H1 (cell line): ENCODE measurements at regions not wholly inside any gene's neighbourhood (a gene's known extent, or its start where the extent isn't known, plus 50 kb on each side); places are given as distances from the start of the nearest gene placed in this dataset.

Source experiments
- CTCF ChIA-PET: fragments of 300-600 bp; sonication (Branson Sonifier 250); formaldehyde crosslinking; loops from one replicate; lab custom pipeline; 2021; ENCODE audit not compliant: partially characterized antibody; lab: Charles Lee
- POLR2A ChIA-PET: fragments of 300-600 bp; sonication (Branson Sonifier 250); formaldehyde crosslinking; loops from one replicate; lab custom pipeline; 2021; ENCODE audit warnings: inconsistent platforms; ENCODE audit not compliant: partially characterized antibody; lab: Charles Lee
- DNase-seq, 2 experiments: peaks; one replicate each; pipeline versions ENCODE4 v3.0.0 to v3.0.0-alpha.2; 2010 to 2022; ENCODE audit warnings: low spot score in 2 of 2, low read depth in 1 of 2, mixed read lengths in 1 of 2
- FAIRE-seq: peaks from 2 replicates; lab custom pipeline; 2011; peaks lifted over from hg19 to GRCh38; lab: Jason Lieb, UNC
- H2AFZ ChIP-seq: 2 replicates; pipeline ENCODE4 v1.8.1; 2012; ENCODE audit warnings: low read length, inconsistent platforms
- H2AK5ac ChIP-seq: 2 replicates; pipeline ENCODE4 v1.6.1; 2013; ENCODE audit warnings: low read depth, low read length
- H2BK120ac ChIP-seq: replicated peaks from 2 replicates; pipeline ENCODE3; 2013; ENCODE audit warnings: low read depth, low read length, inconsistent platforms
- H2BK12ac ChIP-seq: 2 replicates; pipeline ENCODE4 v1.6.1; 2013; ENCODE audit warnings: low read depth, low read length
- H2BK15ac ChIP-seq: 2 replicates; pipeline ENCODE4 v1.6.1; 2013; ENCODE audit warnings: low read length
- H2BK20ac ChIP-seq: 2 replicates; pipeline ENCODE4 v1.6.1; 2013; ENCODE audit warnings: low read length
- H2BK5ac ChIP-seq: 2 replicates; pipeline ENCODE4 v1.6.1; 2013; ENCODE audit warnings: low read depth, low read length
- H3K14ac ChIP-seq: 2 replicates; pipeline ENCODE4 v1.6.1; 2013; ENCODE audit warnings: inconsistent platforms; ENCODE audit not compliant: insufficient read length
- H3K18ac ChIP-seq: 2 replicates; pipeline ENCODE4 v1.6.1; 2013; ENCODE audit warnings: low read length; ENCODE audit errors: extremely low read depth
- H3K23ac ChIP-seq: 2 replicates; pipeline ENCODE4 v1.6.1; 2013; ENCODE audit warnings: inconsistent platforms; ENCODE audit not compliant: insufficient read length
- H3K23me2 ChIP-seq: 2 replicates; pipeline ENCODE4 v1.6.1; 2013; ENCODE audit warnings: low read depth, low read length
- H3K27ac ChIP-seq: 2 replicates; pipeline ENCODE4 v1.6.1; 2011; ENCODE audit warnings: low read depth, low read length, inconsistent platforms
- H3K27me3 ChIP-seq, 4 experiments: replicated peaks in 1 of 4; 1 replicate in 1 of 4; 2 replicates in 3 of 4; pipeline versions ENCODE4 v1.6.1 to v1.8.1; 2011 to 2013; ENCODE audit warnings: low read length in 3 of 4, mild to moderate bottlenecking in 3 of 4, inconsistent platforms in 2 of 4, mixed read lengths in 2 of 4, moderate library complexity in 1 of 4; ENCODE audit not compliant: control insufficient read depth in 3 of 4, insufficient read depth in 3 of 4; ENCODE audit errors: extremely low read depth in 1 of 4
- H3K36me3 ChIP-seq, 4 experiments: 2 replicates each; pipeline versions ENCODE4 v1.6.1 to v1.8.1; 2011 to 2013; ENCODE audit warnings: mild to moderate bottlenecking in 4 of 4, low read length in 3 of 4, moderate library complexity in 2 of 4, control low read depth in 1 of 4, inconsistent platforms in 1 of 4; ENCODE audit not compliant: insufficient read depth in 4 of 4, control insufficient read depth in 2 of 4
- H3K4ac ChIP-seq: replicated peaks from 2 replicates; pipeline ENCODE3; 2013; ENCODE audit warnings: low read length, low read depth, mixed read lengths, inconsistent platforms; ENCODE audit not compliant: insufficient read length
- H3K4me1 ChIP-seq, 4 experiments: replicated peaks in 1 of 4; 1 replicate in 1 of 4; 2 replicates in 3 of 4; pipeline versions ENCODE4 v1.6.1 to v1.8.1; 2011 to 2013; ENCODE audit warnings: low read length in 3 of 4, inconsistent platforms in 2 of 4, mixed read lengths in 1 of 4; ENCODE audit not compliant: insufficient read depth in 4 of 4, control insufficient read depth in 3 of 4
- H3K4me2 ChIP-seq, 2 experiments: 2 replicates each; pipeline versions ENCODE4 v1.6.1 to v1.8.1; 2011 to 2013; ENCODE audit warnings: low read depth in 2 of 2, low read length in 2 of 2, control low read depth in 1 of 2, inconsistent platforms in 1 of 2, mild to moderate bottlenecking in 1 of 2; ENCODE audit not compliant: insufficient read depth in 1 of 2
- H3K4me3 ChIP-seq, 4 experiments: fragments of 200-600, 300-600 bp in 1 of 4; sonication (generic), shearing (Covaris generic), sonication (Bioruptor Twin) in 1 of 4; 2 replicates each; pipeline versions ENCODE4 v1.5.1 to v1.8.1; 2011 to 2016; ENCODE audit warnings: low read length in 4 of 4, low read depth in 3 of 4, control low read depth in 2 of 4, inconsistent platforms in 2 of 4, mild to moderate bottlenecking in 2 of 4, mixed read lengths in 1 of 4, moderate library complexity in 1 of 4; ENCODE audit not compliant: insufficient read depth in 2 of 4; ENCODE audit errors: extremely low read depth in 1 of 4
- H3K56ac ChIP-seq: replicated peaks from 2 replicates; pipeline ENCODE3; 2013; ENCODE audit warnings: low read depth, mild to moderate bottlenecking, mixed read lengths, low read length, inconsistent platforms; ENCODE audit not compliant: insufficient read length
- H3K79me1 ChIP-seq: 2 replicates; pipeline ENCODE4 v1.6.1; 2013; ENCODE audit warnings: low read depth, low read length, control low read depth
- H3K79me2 ChIP-seq, 2 experiments: 2 replicates each; pipeline versions ENCODE4 v1.6.1 to v1.8.1; 2012 to 2013; ENCODE audit warnings: low read length in 2 of 2, mild to moderate bottlenecking in 2 of 2, inconsistent platforms in 1 of 2; ENCODE audit not compliant: insufficient read depth in 2 of 2, control insufficient read depth in 1 of 2
- H3K9ac ChIP-seq, 4 experiments: replicated peaks in 1 of 4; 1 replicate in 1 of 4; 2 replicates in 3 of 4; pipeline versions ENCODE4 v1.6.1 to v1.8.1; 2011 to 2013; ENCODE audit warnings: low read depth in 3 of 4, low read length in 3 of 4, control low read depth in 2 of 4, mild to moderate bottlenecking in 2 of 4, moderate library complexity in 2 of 4, inconsistent platforms in 1 of 4; ENCODE audit errors: extremely low read depth in 1 of 4
- H3K9me3 ChIP-seq, 2 experiments: 2 replicates each; pipeline versions ENCODE4 v1.6.1 to v1.8.1; 2012 to 2013; ENCODE audit warnings: mild to moderate bottlenecking in 2 of 2, moderate library complexity in 2 of 2, control low read depth in 1 of 2, inconsistent platforms in 1 of 2, low read depth in 1 of 2, low read length in 1 of 2, mixed read lengths in 1 of 2; ENCODE audit not compliant: insufficient read depth in 2 of 2
- H4K20me1 ChIP-seq, 2 experiments: replicated peaks in 1 of 2; 2 replicates each; pipeline versions ENCODE3 to v1.8.1; 2011 to 2013; ENCODE audit warnings: inconsistent platforms in 2 of 2, low read length in 2 of 2, mild to moderate bottlenecking in 1 of 2; ENCODE audit not compliant: insufficient read depth in 2 of 2, control insufficient read depth in 1 of 2
- H4K5ac ChIP-seq: 2 replicates; pipeline ENCODE4 v1.6.1; 2013; ENCODE audit warnings: low read length, low read depth, mixed read lengths, inconsistent platforms; ENCODE audit not compliant: insufficient read length
- H4K8ac ChIP-seq: 2 replicates; pipeline ENCODE4 v1.8.0; 2013; ENCODE audit warnings: mild to moderate bottlenecking, moderate library complexity, low read length, inconsistent platforms; ENCODE audit not compliant: insufficient read depth; ENCODE audit errors: extremely low read depth
- H4K91ac ChIP-seq: replicated peaks from 2 replicates; pipeline ENCODE3; 2013; ENCODE audit warnings: low read length, mixed read lengths, inconsistent platforms; ENCODE audit not compliant: insufficient read length
- CEBPB ChIP-seq: IDR thresholded peaks from 2 replicates; pipeline ENCODE4 v1.6.1; 2012; ENCODE audit warnings: low read depth, low read length
- CREB1 ChIP-seq: IDR thresholded peaks from 2 replicates; pipeline ENCODE4 v1.6.1; 2012; ENCODE audit warnings: inconsistent platforms
- E2F6 ChIP-seq: IDR thresholded peaks from 2 replicates; pipeline ENCODE4 v1.6.1; 2012; ENCODE audit warnings: inconsistent platforms
- EZH2 ChIP-seq: fragments of 200-600 bp; sonication (generic); IDR thresholded peaks from 2 replicates; pipeline ENCODE4 v1.7.1; 2012; ENCODE audit warnings: low read depth, mild to moderate bottlenecking, moderate library complexity, low read length, inconsistent platforms; ENCODE audit not compliant: severe bottlenecking
- KDM4A ChIP-seq: IDR thresholded peaks from one replicate; pipeline ENCODE4 v1.7.1; 2012; ENCODE audit warnings: low read depth, mild to moderate bottlenecking, moderate library complexity, low read length, inconsistent platforms; ENCODE audit not compliant: severe bottlenecking
- RXRA ChIP-seq: IDR thresholded peaks from 2 replicates; pipeline ENCODE4 v1.6.1; 2011; ENCODE audit warnings: low read depth, mild to moderate bottlenecking, low read length, moderate library complexity; ENCODE audit not compliant: insufficient read depth
- SIX5 ChIP-seq: IDR thresholded peaks from 2 replicates; pipeline ENCODE4 v1.6.1; 2011; ENCODE audit warnings: mild to moderate bottlenecking, low read depth, low read length
- TCF12 ChIP-seq: IDR thresholded peaks from 2 replicates; pipeline ENCODE4 v1.6.1; 2011; ENCODE audit warnings: low read depth, mild to moderate bottlenecking, low read length
- ZNF274 ChIP-seq: IDR thresholded peaks from 2 replicates; pipeline ENCODE4 v1.7.0; 2012; ENCODE audit warnings: low read length, borderline replicate concordance; ENCODE audit errors: extremely low read depth
- WGBS, 2 experiments: shearing (Covaris generic) in 1 of 2; methylation state at CpG; one replicate each; pipeline versions ENCODE4 v1.1.6 to v1.1.7; 2013 to 2015; ENCODE audit warnings: low lambda C conversion rate in 2 of 2, mixed read lengths in 2 of 2, inconsistent platforms in 1 of 2, low coverage in 1 of 2, missing lambda C conversion rate in 1 of 2; ENCODE audit not compliant: insufficient replicate concordance in 2 of 2, insufficient coverage in 1 of 2, insufficient read length in 1 of 2; ENCODE audit errors: extremely low coverage in 1 of 2, missing lambda C conversion rate in 1 of 2; 5-methylcytosine and 5-hydroxymethylcytosine counted together

- no peak overlapping the region for H4K8ac ChIP-seq
- H3K56ac ChIP-seq, result no peak overlapping the region
- 91% methylated on average over 3 of the region's 3 CpGs; no CpG with 5 or more reads in 1 of the 2 experiments for WGBS, 2 experiments
- H2BK15ac ChIP-seq, result no peak overlapping the region
- no peak overlapping the region for H2AFZ ChIP-seq
- H4K5ac ChIP-seq, result no peak overlapping the region
- no peak overlapping the region for H3K4ac ChIP-seq
- no peak overlapping the region for H3K27ac ChIP-seq
- H2BK12ac ChIP-seq, result no peak overlapping the region
- no peaks in the 10 kb centered on the region for H4K20me1 ChIP-seq
- ChIA-PET POLR2A (no interaction called here), CTCF (no interaction called here)
- no peaks in the 10 kb centered on the region for H3K36me3 ChIP-seq
- no peak overlapping the region for H3K4me2 ChIP-seq
- H3K4me1 ChIP-seq, result no peaks in the 10 kb centered on the region
- H3K79me1 ChIP-seq, result no peaks in the 10 kb centered on the region
- no peak overlapping the region for H3K14ac ChIP-seq
- H2BK120ac ChIP-seq, result no peak overlapping the region
- H3K23ac ChIP-seq, result no peak overlapping the region
- no peaks in the 10 kb centered on the region for H3K23me2 ChIP-seq
- no peaks in the 10 kb centered on the region for H3K79me2 ChIP-seq
- H3K27me3 ChIP-seq, result no peaks in the 10 kb centered on the region
- no peak overlapping the region for H3K18ac ChIP-seq
- no peak overlapping the region for H3K9ac ChIP-seq
- no peak overlapping the region for H2AK5ac ChIP-seq
- FAIRE-seq (no peak), DNase-seq (no peak)
- no peak overlapping the region for H2BK20ac ChIP-seq
- no peak overlapping the region for H3K4me3 ChIP-seq
- no peaks in the 10 kb centered on the region for H3K9me3 ChIP-seq
- H2BK5ac ChIP-seq, result no peak overlapping the region
- H4K91ac ChIP-seq, result no peak overlapping the region
- no peak for TF ChIP-seq CREB1
- TF ChIP-seq CEBPB, result no peak
- TF ChIP-seq TCF12, result no peak
- no peak for TF ChIP-seq SIX5
- no peak for TF ChIP-seq E2F6
- no peak for TF ChIP-seq EZH2
- TF ChIP-seq RXRA, result no peak
- TF ChIP-seq KDM4A, result no peak
- TF ChIP-seq ZNF274, result no peak
Observed at GRCh38 chr15:37876900-37877299, 57.5 kb upstream of the TMCO5A start.
